H9 (cell line): ENCODE measurements at regions not wholly inside any gene's neighbourhood (a gene's known extent, or its start where the extent isn't known, plus 50 kb on each side); places are given as distances from the start of the nearest gene placed in this dataset.

Experiments
- DNase-seq: peaks from one replicate; pipeline ENCODE4 v3.0.0-alpha.2; 2017
- H2AFZ ChIP-seq: one replicate; pipeline ENCODE4 v1.6.1; 2013; ENCODE audit warnings: mild to moderate bottlenecking, low read length, control low read depth, moderate library complexity
- H2AK5ac ChIP-seq: 2 replicates; pipeline ENCODE4 v1.6.1; 2013; ENCODE audit warnings: low read length, control low read depth, mixed read lengths; ENCODE audit not compliant: insufficient read length
- H2BK120ac ChIP-seq: one replicate; pipeline ENCODE4 v1.6.1; 2013; ENCODE audit warnings: low read depth, mild to moderate bottlenecking, low read length, control low read depth, inconsistent platforms; ENCODE audit not compliant: poor library complexity, severe bottlenecking
- H2BK12ac ChIP-seq: 2 replicates; pipeline ENCODE4 v1.6.1; 2013; ENCODE audit warnings: low read length, control low read depth, mixed read lengths, low read depth; ENCODE audit not compliant: insufficient read length
- H2BK15ac ChIP-seq: 2 replicates; pipeline ENCODE4 v1.6.1; 2013; ENCODE audit warnings: low read depth, low read length, control low read depth
- H2BK20ac ChIP-seq: one replicate; pipeline ENCODE4 v1.6.1; 2013; ENCODE audit warnings: low read depth, mild to moderate bottlenecking, low read length, control low read depth, inconsistent platforms; ENCODE audit not compliant: poor library complexity, severe bottlenecking
- H2BK5ac ChIP-seq: 2 replicates; pipeline ENCODE4 v1.6.1; 2013; ENCODE audit warnings: low read length, control low read depth, mixed read lengths; ENCODE audit not compliant: insufficient read length
- H3K14ac ChIP-seq: 2 replicates; pipeline ENCODE4 v1.6.1; 2013; ENCODE audit warnings: low read length, control low read depth; ENCODE audit not compliant: insufficient read depth
- H3K18ac ChIP-seq: 2 replicates; pipeline ENCODE4 v1.6.1; 2013; ENCODE audit warnings: low read depth, mild to moderate bottlenecking, mixed read lengths, low read length, control low read depth; ENCODE audit not compliant: insufficient read length
- H3K23ac ChIP-seq: 2 replicates; pipeline ENCODE4 v1.6.1; 2013; ENCODE audit warnings: low read length, control low read depth, mixed read lengths, low read depth; ENCODE audit not compliant: insufficient read length
- H3K23me2 ChIP-seq: 2 replicates; pipeline ENCODE4 v1.6.1; 2013; ENCODE audit warnings: low read depth, mild to moderate bottlenecking, mixed read lengths, low read length, control low read depth; ENCODE audit not compliant: insufficient read length, poor library complexity, severe bottlenecking
- H3K27ac ChIP-seq: 2 replicates; pipeline ENCODE4 v1.5.1; 2013; ENCODE audit warnings: low read length, control low read depth, mixed read lengths, low read depth; ENCODE audit not compliant: insufficient read length
- H3K27me3 ChIP-seq: 2 replicates; pipeline ENCODE4 v1.6.1; 2013; ENCODE audit warnings: low read length, control low read depth, inconsistent platforms; ENCODE audit not compliant: insufficient read depth
- H3K4ac ChIP-seq: 2 replicates; pipeline ENCODE4 v1.6.1; 2013; ENCODE audit warnings: low read depth, mild to moderate bottlenecking, control low read depth, inconsistent platforms, low read length, moderate library complexity
- H3K4me1 ChIP-seq: 2 replicates; pipeline ENCODE4 v1.6.1; 2013; ENCODE audit warnings: low read length, control low read depth, inconsistent platforms; ENCODE audit not compliant: insufficient read depth
- H3K4me2 ChIP-seq: 2 replicates; pipeline ENCODE4 v1.6.1; 2013; ENCODE audit warnings: low read length, control low read depth, mixed read lengths; ENCODE audit not compliant: insufficient read length, insufficient read depth
- H3K56ac ChIP-seq: 2 replicates; pipeline ENCODE4 v1.6.1; 2013; ENCODE audit warnings: low read depth, mild to moderate bottlenecking, mixed read lengths, low read length, control low read depth; ENCODE audit not compliant: insufficient read length
- H3K79me1 ChIP-seq: 2 replicates; pipeline ENCODE4 v1.6.1; 2013; ENCODE audit warnings: low read depth, mild to moderate bottlenecking, moderate library complexity, low read length, control low read depth, inconsistent platforms; ENCODE audit not compliant: insufficient read depth, poor library complexity, severe bottlenecking
- H3K79me2 ChIP-seq: 2 replicates; pipeline ENCODE4 v1.6.1; 2013; ENCODE audit warnings: low read length, control low read depth, inconsistent platforms; ENCODE audit not compliant: insufficient read depth
- H3K9ac ChIP-seq: 2 replicates; pipeline ENCODE4 v1.6.1; 2013; ENCODE audit warnings: low read length, control low read depth, mixed read lengths; ENCODE audit not compliant: insufficient read length; ENCODE audit errors: extremely low read depth
- H3K9me3 ChIP-seq: one replicate; pipeline ENCODE4 v1.6.1; 2013; ENCODE audit warnings: low read depth, low read length, inconsistent platforms; ENCODE audit not compliant: control insufficient read depth
- H3T11ph ChIP-seq: one replicate; pipeline ENCODE4 v1.6.1; 2013; ENCODE audit warnings: mild to moderate bottlenecking, low read length, control low read depth, inconsistent platforms
- H4K20me1 ChIP-seq: one replicate; pipeline ENCODE4 v1.6.1; 2013; ENCODE audit not compliant: control insufficient read depth, insufficient read length, insufficient read depth
- H4K5ac ChIP-seq: 2 replicates; pipeline ENCODE4 v1.6.1; 2013; ENCODE audit warnings: low read depth, mild to moderate bottlenecking, mixed read lengths, low read length, control low read depth; ENCODE audit not compliant: insufficient read length
- H4K8ac ChIP-seq: replicated peaks from 2 replicates; pipeline ENCODE4 v1.6.1; 2013; ENCODE audit warnings: low read length, control low read depth, mixed read lengths, low read depth; ENCODE audit not compliant: insufficient read length
- H4K91ac ChIP-seq: 2 replicates; pipeline ENCODE4 v1.6.1; 2013; ENCODE audit warnings: low read depth, mild to moderate bottlenecking, moderate library complexity, mixed read lengths, low read length, control low read depth; ENCODE audit not compliant: insufficient read length
- H3K27ac Mint-ChIP-seq, 3 experiments: 2 replicates in 2 of 3; 3 replicates in 1 of 3; pipeline ENCODE4 v1.8.0; 2020 to 2021; ENCODE audit warnings: mixed read lengths in 3 of 3, mild to moderate bottlenecking in 1 of 3, moderate library complexity in 1 of 3
- H3K27me3 Mint-ChIP-seq: 2 replicates; pipeline ENCODE4 v1.8.0; 2021; ENCODE audit warnings: low read depth, mild to moderate bottlenecking, moderate library complexity, mixed read lengths
- H3K36me3 Mint-ChIP-seq, 3 experiments: 2 replicates in 2 of 3; 3 replicates in 1 of 3; pipeline ENCODE4 v1.8.0; 2020 to 2021; ENCODE audit warnings: low read depth in 3 of 3, mixed read lengths in 3 of 3; ENCODE audit not compliant: insufficient read depth in 1 of 3
- H3K4me1 Mint-ChIP-seq, 2 experiments: 2 replicates each; pipeline ENCODE4 v1.8.0; 2020; ENCODE audit warnings: mixed read lengths in 2 of 2
- H3K4me3 Mint-ChIP-seq, 2 experiments: 2 replicates in 1 of 2; 3 replicates in 1 of 2; pipeline ENCODE4 v1.8.0; 2020 to 2021; ENCODE audit warnings: mild to moderate bottlenecking in 2 of 2, mixed read lengths in 2 of 2, moderate library complexity in 1 of 2
- H3K9me3 Mint-ChIP-seq, 2 experiments: 2 replicates in 1 of 2; 3 replicates in 1 of 2; pipeline ENCODE4 v1.8.0; 2020; ENCODE audit warnings: mild to moderate bottlenecking in 2 of 2, mixed read lengths in 2 of 2, moderate library complexity in 1 of 2
- CTCF ChIP-seq: fragments of 200-600 bp; sonication (generic); conservative IDR thresholded peaks from 3 replicates; pipeline ENCODE4 v1.8.0; 2021; ENCODE audit warnings: antibody characterized with exemption, mild to moderate bottlenecking
- WGBS: extraction: QIAGEN DNeasy Blood & Tissue Kit; methylation state at CpG from one replicate; pipeline ENCODE4 v1.1.7; 2013; ENCODE audit warnings: missing lambda C conversion rate, low lambda C conversion rate, mixed read lengths; ENCODE audit not compliant: insufficient read length; ENCODE audit errors: extremely low coverage; 5-methylcytosine and 5-hydroxymethylcytosine counted together

- H3K9me3 Mint-ChIP-seq, result peaks cover 0 to 8% of the 10 kb centered on the region in 2 experiments; a peak in 4 of 5 replicates
- Histone ChIP-seq H3T11ph (no peak overlapping the region), H2BK120ac (no peak overlapping the region), H3K14ac (no peak overlapping the region), H4K8ac (no peak overlapping the region), H2AK5ac (no peak overlapping the region), H4K20me1 (no peaks in the 10 kb centered on the region), H3K79me1 (no peaks in the 10 kb centered on the region), H4K5ac (no peak overlapping the region), H3K4me1 (no peaks in the 10 kb centered on the region; the same call in 1 of the 2 replicates), H3K79me2 (no peaks in the 10 kb centered on the region), H3K4me2 (no peak overlapping the region), H3K56ac (no peak overlapping the region), H3K27ac (no peak overlapping the region), H2BK12ac (no peak overlapping the region), H3K9me3 (no peaks in the 10 kb centered on the region), H3K23me2 (peaks cover 2% of the 10 kb centered on the region), H3K27me3 (no peaks in the 10 kb centered on the region; the same call in 1 of the 2 replicates), H2BK20ac (no peak overlapping the region), H3K18ac (no peak overlapping the region), H3K4ac (no peak overlapping the region), H4K91ac (no peak overlapping the region), H3K9ac (no peak overlapping the region), H2BK15ac (no peak overlapping the region), H3K23ac (no peak overlapping the region), H2AFZ (no peak overlapping the region), H2BK5ac (no peak overlapping the region)
- peaks cover 5 to 14% of the 10 kb centered on the region in 2 experiments for H3K4me1 Mint-ChIP-seq
- WGBS, result no CpG with 5 or more reads among the region's 2 CpGs
- no peaks in the 10 kb centered on the region for H3K36me3 Mint-ChIP-seq
- H3K4me3 Mint-ChIP-seq, result no peak overlapping the region
- no peak overlapping the region for H3K27ac Mint-ChIP-seq
- no peak for TF ChIP-seq CTCF
- H3K27me3 Mint-ChIP-seq, result peaks cover 2% of the 10 kb centered on the region
- DNase-seq, result no peak
Observed at GRCh38 chr2:377414-377813, 89.5 kb upstream of the ALKAL2 start.
